GM18861 (cell line): ENCODE measurements at regions not wholly inside any gene's neighbourhood (a gene's known extent, or its start where the extent isn't known, plus 50 kb on each side); places are given as distances from the start of the nearest gene placed in this dataset.

Experiments
- ATAC-seq: cut with Tn5 transposase; IDR thresholded peaks from one replicate; pipeline ENCODE4 v1.9.1; 2021; ENCODE audit not compliant: unreplicated experiment

GRCh38 chr10:118501637-118502440 is 93.6 kb downstream of the PRLHR start:
- no peak for ATAC-seq

DNA sequence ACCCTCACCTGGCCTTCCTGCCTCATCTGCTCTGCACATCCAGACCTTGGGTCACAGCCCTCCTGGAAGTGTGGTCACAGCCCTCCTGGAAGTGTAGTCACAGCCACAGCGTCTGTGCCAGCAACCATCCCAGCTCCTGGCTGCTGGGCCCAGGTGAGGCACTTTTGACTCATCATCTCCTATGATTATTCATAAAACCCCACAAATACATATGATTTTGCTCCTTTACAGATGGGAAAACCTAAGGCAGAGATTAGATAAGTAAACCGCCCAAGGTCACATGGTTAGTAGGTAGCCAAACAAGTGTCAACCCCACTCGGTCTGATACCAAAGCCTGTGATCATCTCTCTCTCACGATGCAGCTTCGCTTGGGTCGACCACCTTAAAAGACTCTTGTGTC is 94.3 kb downstream of the PRLHR start:
- no peak for ATAC-seq

- ATAC-seq, result no peak
Observed at GRCh38 chr10:118500477-118501104, 94.9 kb downstream of the PRLHR start.

DNA sequence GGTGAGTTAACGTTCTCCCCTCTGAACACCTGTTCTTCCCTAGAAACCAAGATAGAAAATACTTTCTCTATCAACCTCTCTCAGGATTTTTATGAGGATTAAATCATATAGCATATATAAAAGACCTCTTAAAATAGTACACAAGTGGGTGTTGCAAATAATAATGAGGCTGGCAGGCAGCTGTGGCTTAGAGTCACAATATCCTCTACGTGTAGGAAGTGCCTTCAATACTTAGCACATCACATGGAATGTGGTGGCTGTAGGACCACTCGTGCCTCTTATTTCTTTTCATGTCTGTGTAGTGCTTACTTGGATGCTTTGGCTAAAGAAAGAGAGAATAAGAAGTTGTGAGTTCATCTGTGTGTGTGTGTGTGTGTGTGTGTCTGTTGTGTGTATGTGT is 96.3 kb downstream of the PRLHR start:
- no peak for ATAC-seq

- ATAC-seq, result no peak
Observed at GRCh38 chr10:118498623-118499022, 96.8 kb downstream of the PRLHR start.

DNA sequence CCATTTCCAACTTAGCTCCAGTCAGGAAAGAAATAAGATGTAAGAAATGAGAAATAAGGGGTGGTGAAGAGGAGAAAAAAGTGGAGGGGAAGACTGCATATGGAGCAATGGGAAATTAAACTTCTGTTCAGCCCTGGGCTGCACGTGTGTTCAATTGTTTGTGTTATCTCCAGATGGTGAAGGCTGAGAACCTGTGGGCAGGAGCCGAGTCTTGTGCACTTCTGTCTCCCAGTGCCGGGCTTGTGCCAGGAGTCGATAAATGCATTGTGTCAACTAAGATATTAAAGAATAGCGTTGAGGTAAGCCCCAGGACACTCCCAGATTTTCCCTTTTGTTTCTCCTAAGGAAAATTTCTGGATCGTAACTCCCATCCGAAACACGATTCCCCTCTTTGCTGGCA is 98.2 kb downstream of the PRLHR start:
- no peak for ATAC-seq

DNA sequence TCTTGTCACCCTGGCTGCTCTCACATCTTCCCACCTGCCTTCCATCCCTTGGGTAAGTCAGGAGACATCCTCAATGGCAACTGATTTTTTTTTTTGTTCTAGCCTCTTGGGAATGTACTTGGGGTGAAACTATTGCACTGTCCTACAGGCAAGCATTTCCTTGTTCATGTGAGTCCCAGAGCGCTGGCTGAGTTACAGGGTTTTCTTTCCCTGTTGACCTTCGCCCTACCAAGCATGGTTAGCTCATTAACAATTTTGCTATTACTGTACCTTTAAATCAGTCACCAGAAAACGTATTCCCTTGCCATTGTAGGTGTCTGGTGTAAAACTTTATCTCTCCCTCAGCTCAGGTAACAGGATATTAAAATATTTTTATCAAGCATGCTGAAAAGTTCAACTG is 98.9 kb downstream of the PRLHR start:
- ATAC-seq, result no peak

- ATAC-seq, result no peak
Observed at GRCh38 chr10:118495499-118495898, 99.9 kb downstream of the PRLHR start.

DNA sequence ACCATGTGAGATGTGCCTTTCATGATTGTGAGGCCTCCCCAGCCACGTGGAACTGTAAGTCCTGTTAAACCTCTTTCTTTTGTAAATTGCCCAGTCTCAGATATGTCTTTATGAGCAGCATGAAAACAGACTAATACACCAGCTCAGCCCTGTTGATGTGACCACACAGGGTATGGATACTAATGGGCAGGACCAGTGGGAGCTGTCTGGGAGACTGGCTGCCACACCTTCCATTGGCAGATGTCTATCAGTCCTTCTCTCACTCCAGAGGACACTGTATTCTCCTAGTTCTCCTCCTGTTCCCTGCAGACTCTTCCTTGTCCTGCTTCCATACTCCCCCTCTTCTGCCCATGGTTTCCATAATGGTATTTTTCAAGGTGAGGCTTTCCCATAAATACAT is 104.4 kb downstream of the PRLHR start:
- no peak for ATAC-seq

DNA sequence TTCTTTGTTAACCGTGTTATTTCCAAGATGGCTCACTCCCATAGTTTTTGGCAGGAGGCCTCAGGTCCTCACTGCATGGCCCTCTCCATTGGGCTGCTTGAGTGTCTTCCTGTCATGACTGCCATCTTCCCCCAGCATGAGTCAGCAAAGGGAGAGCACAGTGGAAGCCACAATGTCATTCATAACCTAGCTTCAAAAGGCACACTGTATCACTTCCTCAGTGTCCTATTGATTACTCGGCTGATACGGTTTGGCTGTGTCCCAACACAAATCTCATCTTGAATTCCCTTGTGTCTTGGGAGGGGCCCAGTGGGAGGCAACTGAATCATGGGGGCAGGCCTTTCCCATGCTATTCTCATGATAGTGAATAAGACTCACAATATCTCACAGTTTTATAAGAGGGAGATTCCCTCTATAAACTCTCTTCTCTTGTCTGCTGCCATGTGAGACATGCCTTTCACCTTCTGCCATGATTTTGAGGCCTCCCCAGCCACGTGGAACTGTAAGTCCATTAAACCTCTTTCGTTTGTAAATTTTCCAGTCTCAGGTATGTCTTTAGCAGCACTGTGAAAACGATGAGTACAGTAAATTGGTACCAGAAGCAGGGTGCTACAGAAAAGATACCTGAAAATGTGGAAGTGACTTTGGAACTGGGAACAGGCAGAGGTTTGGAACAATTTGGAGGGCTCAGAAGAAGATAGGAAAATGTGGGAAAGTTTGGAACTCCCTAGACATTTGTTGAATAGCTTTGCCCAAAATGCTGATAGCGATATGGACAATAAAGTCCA is 106.5 kb downstream of the PRLHR start:
- ATAC-seq, result no peak

- no peak for ATAC-seq
Observed at GRCh38 chr10:118485641-118486040, 109.8 kb downstream of the PRLHR start.

DNA sequence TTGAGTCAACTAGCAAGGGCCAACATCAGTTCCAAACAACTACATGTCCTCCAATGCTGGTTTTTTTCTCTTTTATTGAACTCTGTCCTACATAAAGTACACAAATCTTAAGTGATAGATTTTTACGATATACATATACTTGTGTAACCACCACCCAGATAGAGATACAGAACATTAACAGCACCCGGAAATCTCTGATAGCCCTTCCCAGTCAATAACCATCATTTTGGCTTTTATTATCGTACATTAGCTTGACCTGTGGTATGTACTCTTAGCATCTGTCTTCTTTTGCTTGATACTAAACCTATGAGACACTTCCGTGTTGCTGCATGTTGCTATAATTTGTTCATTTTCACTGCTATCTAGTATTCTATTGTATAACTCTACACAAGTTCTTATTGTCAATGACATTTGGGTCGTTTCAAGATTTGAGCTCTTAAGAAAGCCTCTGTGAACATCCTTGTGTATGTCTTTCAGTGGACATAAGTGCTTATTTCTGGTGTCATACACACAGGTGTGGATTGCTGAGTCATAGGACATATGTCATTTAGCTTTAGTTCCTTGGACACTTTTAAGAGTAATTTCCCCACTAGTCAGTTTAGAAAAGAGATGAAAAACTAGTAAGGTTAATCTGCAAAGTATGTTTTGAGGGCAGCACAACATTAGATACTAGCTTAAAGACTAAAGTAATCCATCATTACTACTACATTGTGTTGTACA is 111.1 kb downstream of the PRLHR start:
- no peak for ATAC-seq

DNA sequence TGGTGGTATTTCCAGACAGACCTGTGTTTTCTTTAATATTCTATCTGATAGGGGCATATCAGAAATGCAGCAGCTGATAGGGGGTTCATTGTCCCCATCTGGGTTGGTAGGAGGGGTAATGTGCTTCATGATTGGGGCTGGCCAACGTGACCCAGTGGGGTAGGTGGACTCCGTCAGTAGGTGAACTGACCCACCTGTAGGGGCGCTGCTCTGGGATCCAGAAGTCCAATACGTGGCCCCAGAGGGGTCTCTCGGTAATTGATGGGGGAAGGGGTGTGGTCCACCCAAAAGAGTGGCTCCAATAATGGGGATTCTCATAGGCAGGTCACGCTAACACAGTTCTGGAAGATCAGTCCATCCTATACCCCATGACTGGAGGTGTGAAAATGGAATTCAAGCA is 112.0 kb downstream of the PRLHR start:
- no peak for ATAC-seq

DNA sequence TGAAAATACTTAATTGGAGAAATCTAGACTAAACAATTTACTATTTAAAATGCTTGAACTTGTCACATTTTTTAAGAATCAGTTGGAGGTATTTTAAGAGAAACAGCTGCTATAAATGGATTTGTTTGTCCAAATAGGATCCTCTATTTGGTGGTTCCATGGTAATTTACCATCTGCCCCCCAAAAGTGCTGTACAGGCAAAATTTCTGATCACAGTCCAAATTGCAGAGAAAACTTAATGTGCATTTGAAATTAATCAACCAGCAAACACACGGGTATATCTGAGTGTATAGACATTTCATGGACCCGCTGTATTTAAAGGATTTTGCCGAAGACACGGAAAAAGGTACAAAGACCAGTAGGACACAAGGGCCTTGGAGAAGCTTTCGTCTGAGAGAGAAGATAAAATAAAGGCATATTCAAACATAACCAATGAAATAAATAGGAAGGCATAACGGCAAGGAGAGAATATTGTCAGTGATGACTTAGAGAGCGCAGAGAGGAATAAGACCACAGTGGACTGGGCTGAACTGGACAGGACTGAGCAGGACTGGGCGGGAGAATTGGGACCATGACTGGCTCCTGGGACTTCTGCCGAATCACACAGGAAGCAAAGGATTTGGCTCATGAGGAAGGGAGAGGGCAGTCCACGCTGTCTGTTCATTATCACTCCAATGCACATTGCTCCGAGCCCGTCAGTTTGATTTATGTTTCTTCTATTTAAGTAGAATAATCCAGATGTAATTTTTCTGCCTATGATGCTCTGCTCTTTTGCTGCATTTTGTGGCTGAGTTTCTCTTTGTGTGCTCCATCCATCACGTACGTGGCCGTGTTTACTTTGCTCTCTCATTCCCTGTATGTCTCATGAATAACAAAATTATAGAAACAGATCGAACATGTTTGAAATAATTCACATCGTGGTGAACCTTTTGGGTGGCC is 112.8 kb downstream of the PRLHR start:
- no peak for ATAC-seq

DNA sequence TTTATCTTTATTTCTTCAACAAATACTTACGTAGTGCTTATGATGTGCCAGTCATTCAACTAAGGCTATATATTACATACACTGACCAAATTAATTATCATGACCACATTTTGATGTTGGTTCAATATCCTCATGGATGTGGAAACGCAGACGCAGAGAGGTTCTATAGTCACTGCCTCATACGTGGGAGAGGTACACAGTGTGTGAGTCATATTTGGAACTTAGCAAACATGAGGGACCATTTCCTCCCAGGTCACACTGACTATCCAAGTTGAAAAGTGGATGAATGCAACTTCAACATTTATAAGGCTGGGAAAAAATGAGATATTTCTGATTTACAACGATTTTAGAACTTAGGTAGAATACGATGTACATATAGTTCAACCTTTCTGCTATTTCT is 113.6 kb downstream of the PRLHR start:
- ATAC-seq, result no peak

- no peak for ATAC-seq
Observed at GRCh38 chr10:118475214-118475613, 120.2 kb downstream of the PRLHR start.

- ATAC-seq, result no peak
Observed at GRCh38 chr10:118474111-118474510, 121.3 kb downstream of the PRLHR start.

DNA sequence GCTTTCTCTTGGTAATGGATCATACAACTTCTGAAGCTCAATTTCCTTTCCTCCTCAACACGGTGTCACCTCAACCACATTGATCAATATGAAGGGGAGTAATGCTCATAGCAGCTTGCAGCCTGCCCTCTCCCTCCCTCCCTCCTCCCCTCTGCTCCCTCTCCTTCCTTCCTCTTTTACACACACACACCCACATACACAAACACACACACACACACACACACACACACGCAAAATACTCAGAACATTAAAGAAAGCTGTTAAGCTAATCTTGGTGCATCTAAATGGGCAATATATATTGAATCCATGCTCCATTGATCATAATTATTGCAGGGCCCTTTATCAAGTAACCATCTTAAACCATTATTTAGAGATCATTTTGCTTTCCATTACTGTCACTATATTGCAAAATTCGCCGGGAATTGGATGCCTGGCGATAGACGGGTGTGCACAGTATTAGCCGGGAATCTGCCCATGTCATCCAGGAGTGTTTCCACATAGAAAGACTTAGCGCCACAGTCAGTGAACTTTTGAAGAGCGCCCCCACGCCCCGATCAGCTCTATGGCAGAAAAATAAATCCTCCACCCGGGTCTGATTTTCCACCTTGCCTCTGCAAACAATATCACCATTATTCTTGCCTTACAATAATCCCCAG is 122.0 kb downstream of the PRLHR start:
- no peak for ATAC-seq

DNA sequence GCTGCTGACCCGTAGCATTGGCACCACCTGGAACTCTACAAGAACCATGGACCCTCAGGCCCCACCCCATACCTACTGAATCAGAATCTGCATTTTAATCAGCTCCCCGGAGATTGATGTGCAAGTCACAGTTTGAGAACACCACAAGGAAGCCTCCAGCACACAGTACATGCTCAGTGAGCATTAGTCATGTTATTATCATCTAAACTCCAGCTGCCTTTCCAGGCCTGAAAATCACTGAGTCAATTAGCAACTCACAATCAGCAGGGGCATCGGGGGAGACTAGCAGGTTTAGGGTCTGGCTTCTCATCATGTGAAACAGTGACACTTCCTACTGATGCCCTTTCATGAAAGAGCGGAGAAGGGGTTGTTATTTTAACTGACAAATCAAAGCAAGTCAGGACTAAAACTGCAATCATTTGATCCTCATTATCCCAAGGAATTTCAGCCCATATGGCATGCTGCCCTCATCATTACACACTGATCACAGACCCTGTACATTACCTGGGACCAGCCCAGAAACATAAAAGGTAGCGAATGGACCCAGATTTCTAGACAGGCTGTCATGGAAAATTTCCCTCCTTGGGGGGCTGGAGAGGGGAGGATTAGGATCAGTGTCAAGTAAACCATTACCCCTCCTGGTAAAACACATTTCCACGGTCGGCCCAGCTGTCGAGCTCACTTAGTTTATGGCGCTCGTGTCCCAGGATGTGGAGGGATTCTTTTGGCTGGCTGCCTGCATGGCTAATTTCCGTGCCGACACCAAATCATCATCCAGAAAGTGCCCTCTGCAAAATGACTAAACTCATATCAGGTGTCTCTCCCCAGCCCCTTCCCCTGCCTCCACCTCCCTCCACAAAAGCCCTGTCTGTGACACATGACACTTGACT is 122.8 kb downstream of the PRLHR start:
- ATAC-seq, result no peak
